GM18951 (cell line): ENCODE measurements at regions not wholly inside any gene's neighbourhood (a gene's known extent, or its start where the extent isn't known, plus 50 kb on each side); places are given as distances from the start of the nearest gene placed in this dataset.
"Not testable (repeated sequence)": the region's sequence is repeated elsewhere in the genome, so short reads cannot be mapped to it uniquely, and the experiment has no call there.

Experiments used
- POLR2A ChIP-seq: IDR thresholded peaks from 4 replicates; pipeline ENCODE4 v1.6.1; 2011; ENCODE audit warnings: mild to moderate bottlenecking; ENCODE audit not compliant: insufficient read length, insufficient read depth; ENCODE audit errors: extremely low read depth
- in situ Hi-C: fragments of 300-500 bp; cut with MboI; formaldehyde crosslinking; loops from one replicate; pipeline ENCODE4 v1.12.0; 2022; ENCODE audit warnings: low sequenced_read_pairs, mixed read lengths, inconsistent platforms; ENCODE audit not compliant: unreplicated experiment

DNA sequence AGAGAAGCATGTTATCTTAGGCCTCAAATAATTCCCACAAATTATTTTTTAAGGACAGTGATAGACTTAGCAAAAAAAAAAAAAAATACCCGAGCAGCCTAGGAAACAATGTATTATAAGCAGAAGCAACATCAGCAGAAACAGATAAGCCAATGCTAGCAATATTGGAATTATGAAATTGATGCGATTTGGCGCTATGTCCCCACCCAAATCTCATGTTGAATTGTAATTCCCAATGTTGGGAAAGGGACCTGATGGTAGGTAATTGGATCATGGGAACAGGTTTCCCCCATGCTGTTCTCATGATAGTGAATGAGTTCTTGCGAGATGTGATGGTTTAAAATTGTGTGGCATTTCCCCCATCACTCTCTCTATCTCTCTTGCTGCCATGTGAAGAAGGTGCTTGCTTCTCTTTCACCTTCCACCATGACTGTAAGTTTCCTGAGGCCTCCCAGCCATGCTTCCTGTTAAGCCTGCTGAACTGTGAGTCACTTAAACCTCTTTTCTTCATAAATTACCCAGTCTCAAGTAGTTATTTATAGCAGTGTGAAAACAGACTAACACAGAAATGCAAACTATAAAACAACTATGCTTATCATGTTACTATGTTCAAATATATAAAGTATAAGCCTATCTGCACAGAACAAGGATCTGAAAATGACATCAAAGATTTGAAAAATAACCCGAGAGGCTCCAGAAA, 75.6 kb upstream of the HIVEP3 start:
- no peak for TF ChIP-seq POLR2A
- in situ Hi-C loops, result no loop called here

DNA sequence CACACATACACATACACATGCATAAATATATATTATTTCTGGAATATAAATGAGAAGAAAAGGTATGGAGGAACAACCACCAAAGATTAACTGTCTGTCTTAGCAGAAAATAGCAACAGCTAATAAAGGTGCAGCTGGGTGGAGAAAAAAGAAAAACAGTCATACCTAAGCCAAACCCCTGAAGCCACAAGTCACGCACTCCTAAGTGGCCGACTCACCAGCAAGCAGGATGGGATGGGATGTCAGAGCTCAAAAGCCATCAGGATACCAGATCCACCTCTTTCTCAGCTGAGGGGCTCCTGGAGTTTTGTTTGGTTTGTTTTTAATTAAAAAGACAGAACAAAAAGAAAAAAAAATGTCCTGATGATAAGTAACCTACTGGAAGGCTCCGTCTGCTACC, 64.7 kb upstream of the HIVEP3 start:
- in situ Hi-C loops, result no loop called here
- no peak for TF ChIP-seq POLR2A

DNA sequence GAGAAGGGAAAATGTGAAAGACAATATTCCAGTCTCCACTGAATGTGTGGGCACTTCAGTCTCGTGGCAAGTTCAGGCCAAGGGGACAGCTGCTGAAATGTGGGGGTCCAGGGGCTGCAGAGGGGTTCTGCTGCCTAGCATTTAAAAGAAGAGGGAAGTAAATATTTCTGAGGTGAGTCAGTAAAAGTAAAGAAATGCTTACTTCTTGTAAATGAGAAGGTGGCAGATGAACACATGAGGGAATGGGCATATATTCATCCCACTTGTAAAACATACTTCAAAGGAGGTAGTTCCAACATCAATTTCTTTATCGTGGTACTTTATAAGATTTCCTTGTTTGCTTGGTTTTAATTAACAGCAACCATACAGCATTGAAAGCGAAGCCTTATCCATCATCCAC, 63.1 kb upstream of the HIVEP3 start:
- in situ Hi-C loops, result no loop called here
- no peak for TF ChIP-seq POLR2A

DNA sequence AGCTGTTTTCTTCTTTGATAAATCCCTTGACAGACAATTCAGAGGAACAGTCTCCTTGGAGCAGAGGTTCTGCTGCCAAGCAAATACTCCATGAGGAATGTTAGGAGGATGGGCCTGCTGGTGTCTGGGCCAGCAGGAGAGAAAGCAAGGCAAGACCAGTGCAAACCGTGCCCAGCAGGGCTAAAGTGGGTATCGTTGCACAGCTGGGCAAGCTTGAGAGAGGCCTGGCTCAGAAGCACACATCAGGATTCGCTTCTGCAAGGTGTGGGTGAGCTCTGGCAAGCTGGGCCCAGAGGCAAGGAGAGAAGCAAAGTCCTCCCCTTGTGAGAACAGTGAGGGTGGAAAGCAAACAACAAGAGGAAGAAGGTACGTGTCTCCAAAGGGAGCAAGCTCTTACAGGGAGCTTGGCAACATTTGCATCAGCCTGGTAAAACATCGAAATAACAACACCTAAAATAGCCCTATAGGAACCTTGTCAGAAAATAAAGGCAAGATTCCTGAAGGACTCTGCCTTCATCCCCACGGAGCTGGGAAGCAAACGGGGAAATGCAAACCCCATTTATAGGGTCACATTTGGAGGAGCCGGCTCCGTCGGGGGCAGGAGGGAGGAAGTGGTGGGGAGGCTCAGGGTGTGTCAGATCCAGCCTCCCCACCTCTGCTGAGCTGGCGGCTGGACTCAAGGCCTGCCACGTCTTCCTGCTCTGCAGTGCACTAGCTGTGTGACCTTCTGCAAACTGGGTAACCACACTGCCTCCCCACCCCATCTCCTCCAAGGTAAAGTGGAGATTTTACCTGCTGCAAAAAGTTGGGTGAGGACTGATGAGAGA, 62.3 kb upstream of the HIVEP3 start:
- in situ Hi-C loops, result no loop called here
- TF ChIP-seq POLR2A, result no peak

DNA sequence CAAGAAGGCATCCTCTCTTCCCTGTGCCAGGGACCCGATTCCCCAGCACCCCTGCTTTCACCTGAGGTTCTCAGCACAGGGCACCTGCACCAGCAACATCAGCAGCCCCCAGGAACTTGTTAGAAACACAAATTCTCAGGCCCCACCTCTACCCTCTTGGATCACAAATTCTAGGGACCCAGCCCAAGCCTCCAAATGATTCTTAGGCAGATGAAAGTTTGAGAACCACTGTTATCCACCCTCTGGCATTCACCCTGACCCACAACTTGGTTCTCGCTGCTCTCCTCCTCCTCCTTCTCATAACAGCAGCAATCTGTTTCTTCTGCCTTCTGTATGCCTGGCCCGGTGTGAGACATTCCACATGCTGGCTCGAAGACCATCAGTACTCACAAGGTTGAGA, 60.3 kb upstream of the HIVEP3 start:
- TF ChIP-seq POLR2A, result no peak
- in situ Hi-C loops, result no loop called here

DNA sequence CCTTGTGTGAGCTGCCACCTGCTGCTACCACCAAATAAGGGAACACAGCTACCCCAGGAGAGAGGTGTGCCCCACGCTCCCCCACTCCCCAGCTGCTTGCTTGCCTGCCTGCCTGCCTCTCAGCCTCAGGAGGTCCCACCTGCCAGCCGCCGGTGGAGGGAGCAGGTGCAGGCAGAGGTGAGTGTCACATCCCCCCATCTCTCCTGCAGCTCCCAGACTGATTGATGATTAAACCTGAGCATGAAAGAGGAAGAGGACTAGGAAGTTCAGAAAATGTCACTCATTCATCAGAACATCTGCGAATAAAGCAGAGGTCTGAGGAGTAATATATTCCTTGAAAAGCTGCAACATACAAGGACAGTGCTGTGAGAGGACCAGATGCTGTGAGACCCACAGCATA, 58.6 kb upstream of the HIVEP3 start:
- in situ Hi-C loops, result no loop called here
- TF ChIP-seq POLR2A, result no peak

DNA sequence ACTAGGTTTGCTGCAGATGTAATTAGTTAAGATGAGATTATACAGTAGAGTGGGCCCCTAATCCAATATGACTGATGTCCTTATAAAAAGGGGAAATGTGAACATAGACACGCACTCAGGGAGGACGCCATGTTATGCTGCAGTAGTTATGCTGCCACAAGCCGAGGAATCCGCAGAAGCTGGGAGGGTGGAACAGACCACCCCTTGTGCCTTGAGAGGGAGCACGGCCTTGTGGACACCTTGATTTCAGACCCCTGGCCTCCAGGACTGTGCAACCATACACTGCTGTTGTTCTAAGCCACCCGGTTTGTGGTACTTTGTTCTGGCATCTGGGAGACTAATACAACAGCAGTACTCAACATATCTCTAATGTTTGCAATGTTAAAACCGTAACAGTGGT, 57.9 kb upstream of the HIVEP3 start:
- no peak for TF ChIP-seq POLR2A
- in situ Hi-C loops, result no loop called here

DNA sequence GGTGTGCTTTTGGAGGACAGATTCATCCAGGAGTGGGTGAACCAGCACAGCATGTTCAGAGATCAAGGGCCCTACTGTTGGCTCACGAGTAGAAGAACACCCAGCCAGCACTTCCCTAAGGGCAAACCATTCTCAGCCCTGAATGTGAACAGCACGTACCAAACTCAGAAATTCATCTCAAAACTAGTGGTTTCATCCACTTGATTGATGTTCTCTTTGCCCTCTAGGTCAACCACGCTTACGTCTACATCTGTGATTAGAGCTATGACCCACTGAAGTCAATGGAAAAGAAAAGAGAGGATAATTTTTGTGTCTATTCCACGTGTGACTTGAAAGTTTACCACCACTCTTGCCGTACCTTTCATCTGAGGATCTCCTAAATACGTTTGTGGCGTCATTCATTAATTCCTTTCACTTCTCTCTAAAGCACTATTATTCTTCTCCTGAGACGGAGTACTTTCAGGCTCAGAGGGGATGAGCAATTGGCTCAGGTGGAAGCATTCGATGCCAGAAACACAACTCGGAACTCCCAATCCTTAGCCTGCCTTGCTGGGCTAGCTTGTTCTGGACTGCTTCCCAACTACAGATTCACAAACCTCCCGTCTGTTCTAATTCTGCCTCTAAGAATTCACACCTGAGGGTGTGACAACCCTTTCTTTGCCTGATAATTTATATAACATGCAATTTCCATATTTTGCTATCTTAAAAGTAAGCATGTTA, 57.3 kb upstream of the HIVEP3 start:
- in situ Hi-C loops, result no loop called here
- no peak for TF ChIP-seq POLR2A

DNA sequence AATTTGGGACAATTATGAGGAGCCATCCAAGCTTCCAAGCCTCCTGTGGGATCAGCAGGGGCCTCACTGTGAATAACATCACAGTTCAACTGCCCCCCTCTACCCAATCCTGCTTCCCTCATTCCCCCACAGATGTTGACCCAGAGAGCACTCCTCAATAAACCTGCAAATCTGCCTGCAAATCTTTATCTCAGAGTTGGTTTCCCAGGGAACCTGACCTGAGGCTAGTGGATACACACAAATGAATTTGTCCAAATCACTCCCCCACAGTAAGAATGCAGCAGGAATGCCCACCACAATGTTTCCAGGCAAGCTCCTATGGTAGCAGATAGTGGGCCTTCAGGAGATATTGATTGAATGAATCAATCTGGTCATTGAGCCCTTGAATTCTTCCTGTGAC, 56.4 kb upstream of the HIVEP3 start:
- no peak for TF ChIP-seq POLR2A
- in situ Hi-C loops, result no loop called here

DNA sequence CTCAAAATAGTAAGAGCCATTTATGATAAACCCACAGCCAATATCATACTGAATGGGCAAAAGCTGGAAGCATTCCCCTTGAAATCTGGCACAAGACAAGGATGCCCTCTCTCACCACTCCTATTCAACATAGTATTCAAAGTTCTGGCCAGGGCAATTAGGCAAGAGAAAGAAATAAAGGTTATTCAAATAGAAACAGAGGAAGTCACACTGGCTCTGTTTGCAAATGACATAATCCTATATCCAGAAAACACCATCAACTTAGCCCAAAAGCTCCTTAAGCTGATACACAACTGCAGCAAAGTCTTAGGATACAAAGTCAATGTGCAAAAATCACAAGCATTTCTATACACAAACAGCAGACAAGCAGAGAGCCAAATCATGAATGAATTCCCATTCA, 49.8 kb upstream of the HIVEP3 start:
- in situ Hi-C loops, result not testable (repeated sequence)
